GM12864 (cell line): ENCODE measurements at regions not wholly inside any gene's neighbourhood (a gene's known extent, or its start where the extent isn't known, plus 50 kb on each side); places are given as distances from the start of the nearest gene placed in this dataset.

Experiments
- DNase-seq: peaks from one replicate; pipeline ENCODE4 v3.0.0-alpha.2; 2011; ENCODE audit warnings: low read depth
- H3K4me3 ChIP-seq: 2 replicates; pipeline ENCODE4 v1.5.1; 2011; ENCODE audit warnings: mild to moderate bottlenecking, low read depth, low read length, control low read depth
- TF ChIP-seq, protein P1 (sequence below): IDR thresholded peaks from 2 replicates; pipeline ENCODE4 v1.5.1; 2011; ENCODE audit warnings: low read depth, mild to moderate bottlenecking, moderate library complexity, low read length, control low read depth, inconsistent platforms; ENCODE audit errors: missing control alignments

GRCh38 chr3:59660376-59660775 lies 610.6 kb upstream of the CFAP20DC start:
- TF ChIP-seq, protein P1, sequence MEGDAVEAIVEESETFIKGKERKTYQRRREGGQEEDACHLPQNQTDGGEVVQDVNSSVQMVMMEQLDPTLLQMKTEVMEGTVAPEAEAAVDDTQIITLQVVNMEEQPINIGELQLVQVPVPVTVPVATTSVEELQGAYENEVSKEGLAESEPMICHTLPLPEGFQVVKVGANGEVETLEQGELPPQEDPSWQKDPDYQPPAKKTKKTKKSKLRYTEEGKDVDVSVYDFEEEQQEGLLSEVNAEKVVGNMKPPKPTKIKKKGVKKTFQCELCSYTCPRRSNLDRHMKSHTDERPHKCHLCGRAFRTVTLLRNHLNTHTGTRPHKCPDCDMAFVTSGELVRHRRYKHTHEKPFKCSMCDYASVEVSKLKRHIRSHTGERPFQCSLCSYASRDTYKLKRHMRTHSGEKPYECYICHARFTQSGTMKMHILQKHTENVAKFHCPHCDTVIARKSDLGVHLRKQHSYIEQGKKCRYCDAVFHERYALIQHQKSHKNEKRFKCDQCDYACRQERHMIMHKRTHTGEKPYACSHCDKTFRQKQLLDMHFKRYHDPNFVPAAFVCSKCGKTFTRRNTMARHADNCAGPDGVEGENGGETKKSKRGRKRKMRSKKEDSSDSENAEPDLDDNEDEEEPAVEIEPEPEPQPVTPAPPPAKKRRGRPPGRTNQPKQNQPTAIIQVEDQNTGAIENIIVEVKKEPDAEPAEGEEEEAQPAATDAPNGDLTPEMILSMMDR = no peak
- no peak for DNase-seq
- H3K4me3 ChIP-seq = no peak overlapping the region

DNA sequence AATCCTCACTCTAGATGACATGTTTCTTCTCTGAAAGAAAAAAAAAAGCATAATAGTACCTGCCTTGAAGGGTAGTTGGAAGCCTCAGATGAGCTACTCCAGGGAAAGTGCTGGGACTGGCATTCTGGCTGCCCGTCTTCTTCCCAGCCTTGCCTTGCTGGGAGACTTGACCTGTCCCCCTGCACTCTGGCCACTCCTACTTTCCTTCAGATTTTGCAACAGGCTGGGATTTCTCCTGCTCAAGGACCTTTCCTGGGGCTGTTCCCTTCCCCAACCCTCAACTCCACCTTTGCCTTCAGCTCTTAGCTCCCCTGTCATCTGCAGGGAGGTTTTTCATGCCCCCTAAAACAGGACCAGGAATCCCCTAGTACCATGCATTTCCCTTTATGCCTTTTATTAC lies 609.9 kb upstream of the CFAP20DC start:
- DNase-seq = no peak
- TF ChIP-seq, protein P1 = no peak
- no peak overlapping the region for H3K4me3 ChIP-seq

GRCh38 chr3:59658866-59659265 lies 609.0 kb upstream of the CFAP20DC start:
- TF ChIP-seq, protein P1 = no peak
- DNase-seq = no peak
- H3K4me3 ChIP-seq = no peak overlapping the region

GRCh38 chr3:59658274-59658673 lies 608.4 kb upstream of the CFAP20DC start:
- TF ChIP-seq, protein P1 = no peak
- H3K4me3 ChIP-seq = no peak overlapping the region
- DNase-seq = no peak

DNA sequence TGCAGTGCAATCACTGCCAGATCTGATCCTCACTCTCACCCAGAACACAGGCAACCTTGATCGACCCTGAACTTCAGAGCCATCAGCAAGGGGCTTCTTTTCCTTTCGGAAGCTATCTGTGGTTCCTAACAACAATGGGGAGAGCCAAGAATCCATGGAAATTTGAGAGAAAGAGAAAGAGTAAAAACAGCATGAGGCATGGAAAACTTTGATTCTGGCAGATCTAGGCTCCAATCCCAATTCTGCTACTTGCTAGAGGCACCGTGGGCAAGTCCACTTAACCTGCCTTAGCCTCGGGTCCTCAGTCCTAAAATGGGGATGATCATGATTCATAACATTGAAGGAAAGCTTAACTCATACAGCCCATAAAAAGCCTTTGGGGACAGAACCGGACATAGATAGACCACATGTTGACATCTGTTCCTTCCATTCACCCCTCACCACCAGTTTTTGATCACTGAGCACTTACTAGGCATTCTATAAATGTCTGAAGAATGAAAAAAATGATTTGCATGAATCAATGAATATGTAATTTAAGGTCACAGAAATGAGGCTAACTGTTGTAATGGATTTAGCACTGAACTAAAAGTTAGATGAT lies 605.7 kb upstream of the CFAP20DC start:
- H3K4me3 ChIP-seq = no peak overlapping the region
- no peak for DNase-seq
- TF ChIP-seq, protein P1 = no peak

DNA sequence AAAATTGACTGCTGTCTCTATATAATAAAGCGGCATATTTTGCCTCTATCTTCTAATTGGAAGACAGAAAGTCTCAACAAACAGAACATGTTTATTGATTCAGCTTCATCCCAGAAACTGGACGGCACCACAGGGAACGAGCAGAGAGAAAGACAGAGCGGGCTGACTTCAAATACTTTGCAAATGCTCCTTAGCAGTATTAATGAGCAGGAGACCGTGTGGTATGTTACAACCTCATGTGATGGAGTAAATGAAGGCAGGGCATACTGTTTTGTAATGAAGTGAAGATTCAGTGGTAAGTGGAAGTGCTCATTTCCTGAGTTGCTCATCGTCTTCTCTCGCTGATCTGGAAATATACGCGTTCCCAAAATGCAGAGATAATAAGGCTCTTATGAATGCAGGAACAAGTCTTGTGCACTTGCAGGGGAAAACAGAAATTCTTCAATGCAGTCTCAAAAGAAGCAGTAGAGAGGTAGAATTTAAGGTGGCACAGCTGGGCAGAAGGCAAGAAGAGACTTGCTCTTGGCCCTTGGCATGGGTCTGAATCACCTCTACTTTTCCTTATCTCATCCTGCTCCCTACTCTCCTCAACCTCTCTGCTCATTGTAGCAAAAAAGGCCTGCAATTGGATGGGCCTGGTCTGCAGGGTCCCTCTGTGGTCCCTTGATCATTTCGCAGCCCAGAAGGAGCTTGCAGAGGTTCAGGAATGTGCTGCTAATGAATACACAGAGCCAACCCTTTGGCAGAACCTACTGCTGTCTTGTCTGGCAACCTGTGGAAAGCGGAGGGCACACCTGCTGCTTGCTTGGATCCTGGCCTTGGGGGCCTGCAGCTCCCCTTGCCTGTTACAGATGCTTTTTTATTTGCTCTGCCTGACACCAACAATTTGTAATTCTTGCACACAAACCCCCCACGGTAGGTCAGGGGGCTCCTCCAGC lies 604.9 kb upstream of the CFAP20DC start:
- TF ChIP-seq, protein P1 = no peak
- no peak for DNase-seq
- H3K4me3 ChIP-seq = no peak overlapping the region
